HCT116 (cell line): ENCODE measurements at regions not wholly inside any gene's neighbourhood (a gene's known extent, or its start where the extent isn't known, plus 50 kb on each side); places are given as distances from the start of the nearest gene placed in this dataset.

ENCODE experiments used
- ATAC-seq: fragments of 200-7000 bp; cut with Tn5 transposase; 2 replicates; pipeline ENCODE4 v1.9.1; 2020; ENCODE audit warnings: mild to moderate bottlenecking, moderate library complexity
- BruUV-seq: library from RNA; stranded (reverse); fragments of 400-500 nt; replicated peaks from 2 replicates; lab custom pipeline; 2021; lab: Mats Ljungman, UMichigan
- CTCF ChIA-PET: fragments of 300-600 bp; sonication (Branson Sonifier 250); formaldehyde crosslinking; loops from one replicate; lab custom pipeline; 2021; ENCODE audit warnings: antibody characterized with exemption; lab: Charles Lee
- POLR2A ChIA-PET: fragments of 300-600, 350-600 bp; sonication (Branson Sonifier 250); formaldehyde crosslinking; loops from one replicate; lab custom pipeline; 2021; ENCODE audit warnings: antibody characterized with exemption; lab: Charles Lee
- RAD21 ChIA-PET, 2 experiments: fragments of 300-600 bp; sonication (Branson Sonifier 250); formaldehyde crosslinking; loops; one replicate each; lab custom pipeline; 2023; ENCODE audit warnings: low total read pairs in 2 of 2; ENCODE audit not compliant: uncharacterized antibody in 2 of 2, unreplicated experiment in 2 of 2, low non-redundant PET in 1 of 2; lab: Charles Lee
- DNase-seq: peaks from one replicate; pipeline ENCODE4 v3.0.0-alpha.2; 2010; ENCODE audit warnings: low read depth, low spot score
- H2AFZ ChIP-seq: fragments of 200-600 bp; shearing (Covaris generic), sonication (generic); 2 replicates; pipeline ENCODE4 v1.6.1; 2017; ENCODE audit warnings: low read depth, mixed run types, mixed read lengths, antibody characterized with exemption, low read length; ENCODE audit not compliant: poor library complexity, severe bottlenecking
- H3K27ac ChIP-seq: 2 replicates; pipeline ENCODE4 v1.5.1; 2012; ENCODE audit warnings: low read depth, low read length
- H3K27me3 ChIP-seq: fragments of 200-600 bp; sonication (generic); 2 replicates; pipeline ENCODE4 v1.6.1; 2016; ENCODE audit warnings: mixed run types, low read length, mixed read lengths; ENCODE audit not compliant: insufficient read depth
- H3K36me3 ChIP-seq, 2 experiments: fragments of 200-500 bp in 1 of 2; fragments of 200-600 bp in 1 of 2; sonication (Bioruptor generic) in 1 of 2; sonication (generic) in 1 of 2; 2 replicates each; pipeline versions ENCODE4 v1.5.1 to v1.6.1; 2014 to 2016; ENCODE audit warnings: low read length in 2 of 2, inconsistent platforms in 1 of 2, mixed read lengths in 1 of 2, mixed run types in 1 of 2; ENCODE audit not compliant: insufficient read depth in 2 of 2, control insufficient read depth in 1 of 2
- H3K4me1 ChIP-seq, 2 experiments: fragments of 200-600 bp in 1 of 2; sonication (generic) in 1 of 2; 2 replicates each; pipeline versions ENCODE4 v1.5.1 to v1.6.1; 2012 to 2017; ENCODE audit warnings: low read length in 2 of 2, inconsistent platforms in 1 of 2, mild to moderate bottlenecking in 1 of 2, mixed read lengths in 1 of 2, mixed run types in 1 of 2, moderate library complexity in 1 of 2; ENCODE audit not compliant: insufficient read depth in 2 of 2, control insufficient read depth in 1 of 2
- H3K4me2 ChIP-seq: fragments of 200-600 bp; sonication (generic); 2 replicates; pipeline ENCODE4 v1.6.1; 2017; ENCODE audit warnings: mixed run types, low read length, mixed read lengths
- H3K4me3 ChIP-seq, 2 experiments: fragments of 200-600 bp in 1 of 2; sonication (generic) in 1 of 2; replicated peaks in 1 of 2; 2 replicates each; pipeline ENCODE4 v1.5.1; 2011 to 2016; ENCODE audit warnings: low read length in 2 of 2, control low read depth in 1 of 2, low read depth in 1 of 2, mild to moderate bottlenecking in 1 of 2, mixed read lengths in 1 of 2, mixed run types in 1 of 2
- H3K79me2 ChIP-seq: fragments of 200-600 bp; sonication (generic); 2 replicates; pipeline ENCODE4 v1.6.1; 2017; ENCODE audit warnings: mild to moderate bottlenecking, mixed run types, low read length, moderate library complexity, mixed read lengths; ENCODE audit not compliant: insufficient read depth
- H3K9ac ChIP-seq: fragments of 200-600 bp; sonication (generic); 2 replicates; pipeline ENCODE4 v1.6.1; 2016; ENCODE audit warnings: low read length, mixed read lengths
- H3K9me2 ChIP-seq: fragments of 200-600 bp; sonication (generic), shearing (Covaris generic); 2 replicates; pipeline ENCODE4 v1.6.1; 2017; ENCODE audit warnings: mixed run types, mild to moderate bottlenecking, moderate library complexity; ENCODE audit not compliant: insufficient read depth
- H3K9me3 ChIP-seq, 2 experiments: fragments of 200-500 bp in 1 of 2; fragments of 200-600 bp in 1 of 2; sonication (Bioruptor generic) in 1 of 2; sonication (generic) in 1 of 2; 2 replicates each; pipeline ENCODE4 v1.6.1; 2014 to 2017; ENCODE audit warnings: low read length in 2 of 2, mixed read lengths in 2 of 2, inconsistent platforms in 1 of 2, low read depth in 1 of 2, mild to moderate bottlenecking in 1 of 2, mixed run types in 1 of 2, moderate library complexity in 1 of 2; ENCODE audit not compliant: control insufficient read depth in 1 of 2, insufficient read depth in 1 of 2
- H4K20me1 ChIP-seq: fragments of 200-600 bp; sonication (generic), shearing (Covaris generic); 2 replicates; pipeline ENCODE4 v1.6.1; 2017; ENCODE audit warnings: mixed run types, mild to moderate bottlenecking, moderate library complexity; ENCODE audit not compliant: insufficient read depth
- ATF3 ChIP-seq: IDR thresholded peaks from 2 replicates; pipeline ENCODE4 v1.6.1; 2012
- CTCF ChIP-seq, 3 experiments: fragments of 200-600 bp in 1 of 3; sonication (generic) in 1 of 3; IDR thresholded peaks in 2 of 3; conservative IDR thresholded peaks in 1 of 3; 2 replicates each; pipeline ENCODE4 v1.5.1; 2012 to 2017; ENCODE audit warnings: low read depth in 2 of 3, low read length in 2 of 3, antibody characterized with exemption in 1 of 3, borderline replicate concordance in 1 of 3, control low read depth in 1 of 3, mild to moderate bottlenecking in 1 of 3, mixed read lengths in 1 of 3, mixed run types in 1 of 3, moderate library complexity in 1 of 3; ENCODE audit not compliant: insufficient read depth in 1 of 3
- JUND ChIP-seq: IDR thresholded peaks from 2 replicates; pipeline ENCODE4 v1.6.1; 2012
- SIN3A ChIP-seq: IDR thresholded peaks from 2 replicates; pipeline ENCODE4 v1.6.1; 2012; ENCODE audit warnings: low read depth
- SRF ChIP-seq: IDR thresholded peaks from 2 replicates; pipeline ENCODE4 v1.6.1; 2012; ENCODE audit warnings: low read depth
- ZBTB33 ChIP-seq: IDR thresholded peaks from 2 replicates; pipeline ENCODE4 v1.6.1; 2011; ENCODE audit warnings: mild to moderate bottlenecking, low read length, moderate library complexity; ENCODE audit not compliant: insufficient replicate concordance; ENCODE audit errors: extremely low read depth
- ZFX ChIP-seq: fragments of 450-650 bp; IDR thresholded peaks from 2 replicates; pipeline ENCODE4 v1.6.1; 2017
- intact Hi-C: fragments of 100-400 bp; cut with micrococcal nuclease; formaldehyde crosslinking; loops from 2 replicates; pipeline ENCODE4 v1.10.0; 2022

DNA sequence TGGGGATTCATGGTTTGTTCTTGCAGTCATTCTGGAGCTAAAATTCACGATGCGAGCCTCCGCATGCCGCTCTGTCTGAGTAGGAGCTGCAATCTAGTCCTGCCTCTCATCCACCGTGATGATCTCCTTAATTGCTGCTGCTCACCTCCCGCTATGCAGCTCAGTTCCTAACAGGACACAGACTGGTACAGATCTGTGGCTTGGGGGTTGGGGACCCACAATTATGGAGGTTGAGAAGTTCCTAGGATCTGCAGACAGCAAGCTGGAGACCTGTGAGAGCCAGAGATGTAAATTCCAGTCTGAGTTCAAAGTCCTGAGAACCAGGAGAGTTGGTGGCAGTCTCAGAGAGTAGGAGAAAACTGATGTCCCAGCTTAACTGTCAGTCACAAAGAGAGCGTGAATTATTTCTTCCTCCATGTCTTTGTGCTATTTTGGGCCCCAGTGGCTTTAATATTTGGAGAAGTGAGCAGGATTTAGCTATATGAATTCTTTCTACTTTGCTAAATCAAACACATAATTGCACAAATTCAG is 378.7 kb upstream of the MAN1A1 start:
- peaks cover 16 to 18% of the 10 kb centered on the region in 2 experiments for H3K4me1 ChIP-seq
- H3K4me2 ChIP-seq = peak overlapping the region; percentile 35
- TF ChIP-seq JUND (no peak), CTCF (IDR thresholded peaks at IDR 0.05 in 2 of 3, conservative IDR thresholded peaks at IDR 0.05 in 1 of 3; ENCODE audit: borderline replicate concordance in 1 of 3, insufficient read depth in 1 of 3, low read depth in 2 of 3, low read length in 2 of 3) (0 out of 6 replicates have a peak, but pooled peaks of 1 of the 3 experiments have one; percentile 2)
- no peak overlapping the region for H3K9ac ChIP-seq
- DNase-seq (no peak), ATAC-seq (peak; percentile 72)
- RAD21 ChIA-PET = no interaction called here
- no peaks in the 10 kb centered on the region for H3K27me3 ChIP-seq
- no peaks in the 10 kb centered on the region for H3K36me3 ChIP-seq
- H3K79me2 ChIP-seq = no peaks in the 10 kb centered on the region
- CTCF ChIA-PET = interaction anchor here (0.9 to 1.9 kb wide), 7 partner anchors 8 to 760 kb away, joined by 3 to 11 read pairs (median 4); no protein-coding TSS in a partner anchor
- intact Hi-C loops = loop anchor here (2.0 to 10.0 kb wide), 2 partner anchors 579 to 763 kb away; no protein-coding TSS in a partner anchor
- H3K9me3 ChIP-seq = no peaks in the 10 kb centered on the region
- H2AFZ ChIP-seq = peak overlapping the region; percentile 93
- peak overlapping the region; percentile 52 for H3K27ac ChIP-seq
- POLR2A ChIA-PET = no interaction called here
- H3K4me3 ChIP-seq = no peak overlapping the region
- BruUV-seq = no TSS peak
- H4K20me1 ChIP-seq = no peaks in the 10 kb centered on the region
- no peaks in the 10 kb centered on the region for H3K9me2 ChIP-seq

- H2AFZ ChIP-seq = peak overlapping the region; percentile 93
- H3K4me3 ChIP-seq = no peak overlapping the region
- no peaks in the 10 kb centered on the region for H3K9me2 ChIP-seq
- TF ChIP-seq SIN3A = no peak
- TF ChIP-seq ATF3 = no peak
- no peak for TF ChIP-seq ZBTB33
- no peak for TF ChIP-seq ZFX
- peak in 2 of 3 experiments; percentile 42 to 44; a peak in 4 of 6 replicates for TF ChIP-seq CTCF (IDR thresholded peaks at IDR 0.05 in 2 of 3, conservative IDR thresholded peaks at IDR 0.05 in 1 of 3; ENCODE audit: borderline replicate concordance in 1 of 3, insufficient read depth in 1 of 3, low read depth in 2 of 3, low read length in 2 of 3)
- no peak for TF ChIP-seq JUND
- TF ChIP-seq SRF = no peak
- peaks cover 16 to 18% of the 10 kb centered on the region in 2 experiments for H3K4me1 ChIP-seq
- peak overlapping the region; percentile 35 for H3K4me2 ChIP-seq
- no peak overlapping the region for H3K9ac ChIP-seq
- peak; percentile 90 for ATAC-seq
- no TSS peak for BruUV-seq
- peak overlapping the region; percentile 52 for H3K27ac ChIP-seq
- RAD21 ChIA-PET = no interaction called here
- no peaks in the 10 kb centered on the region for H3K36me3 ChIP-seq
- H3K79me2 ChIP-seq = no peaks in the 10 kb centered on the region
- POLR2A ChIA-PET = no interaction called here
- CTCF ChIA-PET = interaction anchor here (0.9 to 1.9 kb wide), 8 partner anchors 8 to 759 kb away, joined by 3 to 11 read pairs (median 4); no protein-coding TSS in a partner anchor
- no peaks in the 10 kb centered on the region for H4K20me1 ChIP-seq
- H3K27me3 ChIP-seq = no peaks in the 10 kb centered on the region
- intact Hi-C loops = loop anchor here (2.0 to 10.0 kb wide), 2 partner anchors 579 to 763 kb away; no protein-coding TSS in a partner anchor
- DNase-seq = no peak
- no peaks in the 10 kb centered on the region for H3K9me3 ChIP-seq
Measured at GRCh38 chr6:119727504-119728219, 378.1 kb upstream of the MAN1A1 start.
